Chondrocyte (in vitro differentiated cells): ENCODE measurements at regions not wholly inside any gene's neighbourhood (a gene's known extent, or its start where the extent isn't known, plus 50 kb on each side); places are given as distances from the start of the nearest gene placed in this dataset.

ENCODE experiments used
- DNase-seq: peaks from one replicate; pipeline ENCODE4 v3.0.0; 2021; ENCODE audit warnings: mixed read lengths, low spot score
- H3K27ac Mint-ChIP-seq: one replicate; pipeline ENCODE4 v1.8.0; 2021; ENCODE audit warnings: mild to moderate bottlenecking, moderate library complexity, mixed read lengths; ENCODE audit not compliant: unreplicated experiment
- H3K27me3 Mint-ChIP-seq: 2 replicates; pipeline ENCODE4 v1.8.0; 2021; ENCODE audit warnings: low read depth, mixed read lengths
- H3K36me3 Mint-ChIP-seq: 2 replicates; pipeline ENCODE4 v1.8.0; 2021; ENCODE audit warnings: low read depth, mixed read lengths
- H3K4me1 Mint-ChIP-seq: 2 replicates; pipeline ENCODE4 v1.8.0; 2021; ENCODE audit warnings: low read depth, mild to moderate bottlenecking, mixed read lengths
- H3K4me3 Mint-ChIP-seq: one replicate; pipeline ENCODE4 v1.8.0; 2021; ENCODE audit warnings: mild to moderate bottlenecking, moderate library complexity, mixed read lengths; ENCODE audit not compliant: unreplicated experiment
- H3K9me3 Mint-ChIP-seq: 2 replicates; pipeline ENCODE4 v1.8.0; 2021; ENCODE audit warnings: low read depth, mixed read lengths
- TF ChIP-seq, protein P1 (sequence below): fragments of 200-600 bp; sonication (generic); IDR thresholded peaks from 2 replicates; pipeline ENCODE4 v1.5.0; 2021; ENCODE audit warnings: antibody characterized with exemption, mild to moderate bottlenecking, moderate library complexity

DNA sequence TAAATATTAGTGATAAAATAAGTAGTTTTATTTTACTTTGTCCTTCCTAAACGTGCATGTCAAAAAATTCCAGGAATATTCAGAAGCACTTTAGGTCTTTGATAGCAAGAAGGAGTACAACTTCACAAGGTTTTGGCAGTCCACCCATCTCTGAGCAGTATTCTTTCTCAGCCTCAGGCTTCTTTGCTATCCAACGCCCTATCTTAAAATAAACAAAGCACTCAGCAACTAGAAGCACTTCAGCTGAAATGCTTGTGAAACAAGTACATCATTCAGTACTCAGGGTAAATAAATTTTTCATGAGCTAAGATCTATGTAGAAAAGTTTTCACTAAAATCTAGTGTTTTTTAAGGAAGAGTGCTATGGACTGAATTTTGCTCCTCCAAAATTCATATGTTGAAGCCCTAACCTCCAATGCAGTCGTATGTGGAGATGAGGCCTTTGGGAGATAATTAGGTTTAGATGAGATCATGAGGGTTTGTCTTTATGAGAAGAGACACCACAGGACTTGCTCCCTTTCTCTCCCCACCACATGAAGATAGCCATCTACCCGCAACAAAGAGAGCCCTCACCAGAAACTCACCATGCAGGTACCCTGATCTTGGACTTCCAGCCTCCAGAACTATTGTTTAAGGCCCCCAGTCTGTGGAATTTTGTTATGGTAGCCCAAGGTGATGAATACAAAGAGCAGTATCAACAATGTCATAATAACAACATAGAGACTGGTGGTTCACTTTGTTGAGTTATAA lies 539.1 kb downstream of the TFAP2A start:
- Mint-ChIP-seq H3K27ac (no peak overlapping the region), H3K4me1 (no peaks in the 10 kb centered on the region), H3K9me3 (peaks cover 25% of the 10 kb centered on the region), H3K4me3 (no peak overlapping the region), H3K36me3 (no peaks in the 10 kb centered on the region), H3K27me3 (no peaks in the 10 kb centered on the region)
- no peak for DNase-seq
- TF ChIP-seq, protein P1, sequence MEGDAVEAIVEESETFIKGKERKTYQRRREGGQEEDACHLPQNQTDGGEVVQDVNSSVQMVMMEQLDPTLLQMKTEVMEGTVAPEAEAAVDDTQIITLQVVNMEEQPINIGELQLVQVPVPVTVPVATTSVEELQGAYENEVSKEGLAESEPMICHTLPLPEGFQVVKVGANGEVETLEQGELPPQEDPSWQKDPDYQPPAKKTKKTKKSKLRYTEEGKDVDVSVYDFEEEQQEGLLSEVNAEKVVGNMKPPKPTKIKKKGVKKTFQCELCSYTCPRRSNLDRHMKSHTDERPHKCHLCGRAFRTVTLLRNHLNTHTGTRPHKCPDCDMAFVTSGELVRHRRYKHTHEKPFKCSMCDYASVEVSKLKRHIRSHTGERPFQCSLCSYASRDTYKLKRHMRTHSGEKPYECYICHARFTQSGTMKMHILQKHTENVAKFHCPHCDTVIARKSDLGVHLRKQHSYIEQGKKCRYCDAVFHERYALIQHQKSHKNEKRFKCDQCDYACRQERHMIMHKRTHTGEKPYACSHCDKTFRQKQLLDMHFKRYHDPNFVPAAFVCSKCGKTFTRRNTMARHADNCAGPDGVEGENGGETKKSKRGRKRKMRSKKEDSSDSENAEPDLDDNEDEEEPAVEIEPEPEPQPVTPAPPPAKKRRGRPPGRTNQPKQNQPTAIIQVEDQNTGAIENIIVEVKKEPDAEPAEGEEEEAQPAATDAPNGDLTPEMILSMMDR = no peak

GRCh38 chr6:9862603-9863167 lies 552.2 kb downstream of the TFAP2A start:
- Mint-ChIP-seq H3K36me3 (peaks cover 2% of the 10 kb centered on the region), H3K9me3 (peaks cover 16% of the 10 kb centered on the region), H3K27me3 (peaks cover 13% of the 10 kb centered on the region), H3K27ac (no peak overlapping the region), H3K4me3 (no peak overlapping the region), H3K4me1 (no peaks in the 10 kb centered on the region)
- TF ChIP-seq, protein P1 = no peak
- DNase-seq = no peak

GRCh38 chr6:9851541-9852380 lies 563.1 kb downstream of the TFAP2A start:
- Mint-ChIP-seq H3K36me3 (peaks cover 3% of the 10 kb centered on the region), H3K4me1 (no peaks in the 10 kb centered on the region), H3K9me3 (peaks cover 45% of the 10 kb centered on the region), H3K4me3 (no peak overlapping the region), H3K27me3 (no peaks in the 10 kb centered on the region), H3K27ac (no peak overlapping the region)
- TF ChIP-seq, protein P1 = peak; percentile 12
- no peak for DNase-seq

- TF ChIP-seq, protein P1 = no peak
- H3K9me3 Mint-ChIP-seq = peaks cover 46% of the 10 kb centered on the region
- no peaks in the 10 kb centered on the region for H3K4me1 Mint-ChIP-seq
- H3K27ac Mint-ChIP-seq = no peak overlapping the region
- H3K36me3 Mint-ChIP-seq = peaks cover 3% of the 10 kb centered on the region
- no peak overlapping the region for H3K4me3 Mint-ChIP-seq
- H3K27me3 Mint-ChIP-seq = no peaks in the 10 kb centered on the region
- peak; percentile 56 for DNase-seq
Observed at GRCh38 chr6:9851006-9851405, 563.9 kb downstream of the TFAP2A start.

DNA sequence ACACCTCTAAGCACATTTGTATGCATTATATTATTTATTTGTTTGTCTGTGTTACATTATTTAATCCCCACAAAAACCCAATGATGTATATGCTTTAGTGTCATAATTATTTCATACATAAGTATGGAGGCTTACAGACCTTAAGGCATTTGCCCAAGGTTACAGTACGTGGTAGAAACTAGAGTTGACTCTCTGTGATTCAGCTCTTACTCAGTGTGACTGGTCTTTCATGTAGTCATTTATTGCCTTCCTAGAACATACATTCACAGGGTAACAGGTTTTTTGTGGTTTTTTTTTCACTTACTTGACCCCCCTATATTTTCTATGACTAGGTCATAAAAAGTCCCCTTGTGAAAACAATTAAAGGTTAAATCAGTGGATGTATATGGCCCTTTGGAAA lies 566.8 kb downstream of the TFAP2A start:
- no peak overlapping the region for H3K27ac Mint-ChIP-seq
- TF ChIP-seq, protein P1 = no peak
- H3K4me3 Mint-ChIP-seq = no peak overlapping the region
- H3K4me1 Mint-ChIP-seq = no peaks in the 10 kb centered on the region
- H3K9me3 Mint-ChIP-seq = peaks cover 33% of the 10 kb centered on the region
- peaks cover 2% of the 10 kb centered on the region for H3K36me3 Mint-ChIP-seq
- no peaks in the 10 kb centered on the region for H3K27me3 Mint-ChIP-seq
- DNase-seq = no peak
